ENCODE measurements at regions not wholly inside any gene's neighbourhood (a gene's known extent, or its start where the extent isn't known, plus 50 kb on each side); places are given as distances from the start of the nearest gene placed in this dataset.
"Not testable (repeated sequence)": the region's sequence is repeated elsewhere in the genome, so short reads cannot be mapped to it uniquely, and the experiment has no call there.

GRCh38 chr17:30668360-30669181 lies 155.9 kb downstream of the CRLF3 start:
- Histone ChIP-seq H3K4me3 (ENCODE audit: low read length) (peak overlapping the region; percentile 21), H3K9ac (ENCODE audit: low read length) (peak overlapping the region; percentile 28)
- not testable (repeated sequence) for H3K4me1 ChIP-seq (ENCODE audit: control insufficient read depth, low read depth, low read length); H3K27ac ChIP-seq (ENCODE audit: low read length); H3K27me3 ChIP-seq (ENCODE audit: control insufficient read depth, insufficient read depth, low read length); H3K36me3 ChIP-seq (ENCODE audit: control insufficient read depth, low read depth, low read length); H3K9me3 ChIP-seq (ENCODE audit: control insufficient read depth, low read depth, low read length)

DNA sequence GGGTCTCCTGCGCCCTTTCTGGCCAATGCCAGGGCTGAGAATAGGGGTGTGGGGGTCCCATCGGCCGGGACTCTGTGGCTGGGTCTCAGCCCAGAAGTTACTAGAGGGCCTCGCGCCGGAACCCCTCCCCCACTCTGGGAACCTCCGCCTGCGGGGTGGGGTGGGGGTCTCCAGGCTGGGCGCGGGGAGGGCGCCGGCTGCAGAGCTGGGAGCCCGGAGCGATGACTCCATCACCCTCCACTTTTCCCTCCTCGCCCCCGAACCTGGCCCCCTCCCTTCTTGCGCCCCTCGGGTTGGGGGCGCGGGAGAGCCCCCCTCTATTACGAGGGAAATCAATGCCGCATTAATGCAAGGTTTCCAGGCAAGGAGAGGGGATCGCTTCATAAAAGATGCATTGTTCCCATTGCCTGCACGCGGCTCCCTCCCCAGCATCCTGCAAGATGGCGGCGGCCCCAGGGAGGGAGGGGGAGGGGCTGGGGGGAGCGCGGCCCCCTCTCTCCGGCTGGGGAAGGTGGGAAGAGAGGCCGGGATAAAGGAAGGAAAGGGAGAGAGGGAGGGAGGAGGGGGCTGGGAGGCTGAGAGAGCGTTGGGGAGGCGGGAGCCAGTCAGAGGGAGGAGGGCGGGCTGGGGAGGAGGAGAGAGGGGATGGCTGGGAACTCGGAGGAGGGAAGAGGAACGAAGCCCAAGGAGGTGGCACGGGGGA lies 156.7 kb downstream of the CRLF3 start:
- peak overlapping the region; percentile 58 for H3K4me3 ChIP-seq (ENCODE audit: low read length)
- not testable (repeated sequence) for H3K4me1 ChIP-seq (ENCODE audit: control insufficient read depth, low read depth, low read length); H3K9me3 ChIP-seq (ENCODE audit: control insufficient read depth, low read depth, low read length); H3K27ac ChIP-seq (ENCODE audit: low read length); H3K36me3 ChIP-seq (ENCODE audit: control insufficient read depth, low read depth, low read length); H3K27me3 ChIP-seq (ENCODE audit: control insufficient read depth, insufficient read depth, low read length)
- H3K9ac ChIP-seq (ENCODE audit: low read length), result peak overlapping the region; percentile 59

GRCh38 chr17:30666838-30667656 lies 157.4 kb downstream of the CRLF3 start:
- Histone ChIP-seq H3K9ac (ENCODE audit: low read length) (peak overlapping the region; percentile 59), H3K27ac (ENCODE audit: low read length) (peak overlapping the region; percentile 71), H3K4me3 (ENCODE audit: low read length) (peak overlapping the region; percentile 58)
- H3K4me1 ChIP-seq (ENCODE audit: control insufficient read depth, low read depth, low read length); H3K36me3 ChIP-seq (ENCODE audit: control insufficient read depth, low read depth, low read length); H3K9me3 ChIP-seq (ENCODE audit: control insufficient read depth, low read depth, low read length); H3K27me3 ChIP-seq (ENCODE audit: control insufficient read depth, insufficient read depth, low read length): not testable (repeated sequence)

DNA sequence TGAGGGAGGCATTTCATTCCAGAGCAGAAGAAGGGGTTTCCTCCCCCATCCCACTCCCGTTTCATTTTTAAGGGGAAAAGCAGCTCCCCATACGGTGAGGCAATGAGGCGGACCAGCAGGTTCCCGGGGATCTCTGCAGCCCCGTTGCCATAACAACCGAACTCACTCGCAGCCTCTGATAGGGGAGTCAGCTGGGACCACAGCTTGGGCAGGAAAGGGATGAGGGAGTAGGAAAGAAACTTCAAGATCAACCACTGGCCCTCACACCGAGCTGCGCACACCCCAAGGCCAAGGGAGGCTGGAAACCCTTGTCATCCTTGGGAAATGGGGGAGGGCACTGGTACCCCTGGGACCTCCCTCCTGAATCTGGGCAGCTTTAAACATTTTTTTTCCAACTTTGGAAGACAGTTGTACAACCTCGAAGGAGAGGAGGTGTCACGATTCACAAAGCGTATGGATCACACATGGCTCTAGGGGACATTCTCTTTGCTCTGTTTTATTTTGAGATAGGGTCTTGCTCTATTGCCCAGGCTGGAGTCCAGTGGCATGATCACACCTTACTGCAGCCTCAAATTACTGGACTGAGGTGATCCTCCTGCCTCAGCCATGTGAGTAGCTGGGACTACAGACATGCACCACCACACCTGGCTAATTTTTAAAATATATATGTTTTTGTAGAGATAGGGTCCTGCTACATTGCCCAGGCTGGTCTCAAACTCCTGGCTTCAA lies 160.6 kb downstream of the CRLF3 start:
- H3K9ac ChIP-seq (ENCODE audit: low read length); H3K4me1 ChIP-seq (ENCODE audit: control insufficient read depth, low read depth, low read length); H3K27ac ChIP-seq (ENCODE audit: low read length); H3K36me3 ChIP-seq (ENCODE audit: control insufficient read depth, low read depth, low read length); H3K27me3 ChIP-seq (ENCODE audit: control insufficient read depth, insufficient read depth, low read length); H3K4me3 ChIP-seq (ENCODE audit: low read length); H3K9me3 ChIP-seq (ENCODE audit: control insufficient read depth, low read depth, low read length): not testable (repeated sequence)

GRCh38 chr17:30657148-30657547 lies 167.3 kb downstream of the CRLF3 start:
- H3K27me3 ChIP-seq (ENCODE audit: control insufficient read depth, insufficient read depth, low read length); H3K4me3 ChIP-seq (ENCODE audit: low read length); H3K9ac ChIP-seq (ENCODE audit: low read length); H3K9me3 ChIP-seq (ENCODE audit: control insufficient read depth, low read depth, low read length); H3K4me1 ChIP-seq (ENCODE audit: control insufficient read depth, low read depth, low read length); H3K27ac ChIP-seq (ENCODE audit: low read length); H3K36me3 ChIP-seq (ENCODE audit: control insufficient read depth, low read depth, low read length): not testable (repeated sequence)

GRCh38 chr17:30653038-30653437 lies 171.5 kb downstream of the CRLF3 start:
- not testable (repeated sequence) for H3K4me1 ChIP-seq (ENCODE audit: control insufficient read depth, low read depth, low read length); H3K27ac ChIP-seq (ENCODE audit: low read length); H3K4me3 ChIP-seq (ENCODE audit: low read length); H3K27me3 ChIP-seq (ENCODE audit: control insufficient read depth, insufficient read depth, low read length); H3K9me3 ChIP-seq (ENCODE audit: control insufficient read depth, low read depth, low read length); H3K36me3 ChIP-seq (ENCODE audit: control insufficient read depth, low read depth, low read length); H3K9ac ChIP-seq (ENCODE audit: low read length)

DNA sequence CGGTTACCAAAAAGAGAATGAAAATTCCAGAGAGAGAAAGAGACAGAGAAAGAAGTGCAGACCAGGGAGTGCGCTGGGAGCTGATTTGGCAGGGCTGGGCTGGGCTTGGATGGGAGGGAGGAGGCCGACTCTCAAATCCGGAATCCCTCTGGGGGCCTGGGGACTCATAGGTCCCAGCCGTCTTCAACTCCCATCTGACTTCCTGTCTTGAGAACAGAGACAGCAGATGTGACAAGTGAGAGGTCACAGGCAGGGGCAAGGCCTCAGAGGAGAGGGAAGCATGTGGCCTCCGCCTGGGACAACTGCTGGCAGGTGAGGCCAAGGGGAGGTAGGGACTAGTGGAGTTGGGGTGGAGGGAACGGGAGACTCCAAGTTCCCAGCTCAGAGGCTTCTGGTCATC lies 172.9 kb downstream of the GOSR1 start:
- not testable (repeated sequence) for H3K27me3 ChIP-seq (ENCODE audit: control insufficient read depth, insufficient read depth, low read length); H3K9me3 ChIP-seq (ENCODE audit: control insufficient read depth, low read depth, low read length); H3K36me3 ChIP-seq (ENCODE audit: control insufficient read depth, low read depth, low read length); H3K9ac ChIP-seq (ENCODE audit: low read length); H3K4me3 ChIP-seq (ENCODE audit: low read length); H3K4me1 ChIP-seq (ENCODE audit: control insufficient read depth, low read depth, low read length); H3K27ac ChIP-seq (ENCODE audit: low read length)

DNA sequence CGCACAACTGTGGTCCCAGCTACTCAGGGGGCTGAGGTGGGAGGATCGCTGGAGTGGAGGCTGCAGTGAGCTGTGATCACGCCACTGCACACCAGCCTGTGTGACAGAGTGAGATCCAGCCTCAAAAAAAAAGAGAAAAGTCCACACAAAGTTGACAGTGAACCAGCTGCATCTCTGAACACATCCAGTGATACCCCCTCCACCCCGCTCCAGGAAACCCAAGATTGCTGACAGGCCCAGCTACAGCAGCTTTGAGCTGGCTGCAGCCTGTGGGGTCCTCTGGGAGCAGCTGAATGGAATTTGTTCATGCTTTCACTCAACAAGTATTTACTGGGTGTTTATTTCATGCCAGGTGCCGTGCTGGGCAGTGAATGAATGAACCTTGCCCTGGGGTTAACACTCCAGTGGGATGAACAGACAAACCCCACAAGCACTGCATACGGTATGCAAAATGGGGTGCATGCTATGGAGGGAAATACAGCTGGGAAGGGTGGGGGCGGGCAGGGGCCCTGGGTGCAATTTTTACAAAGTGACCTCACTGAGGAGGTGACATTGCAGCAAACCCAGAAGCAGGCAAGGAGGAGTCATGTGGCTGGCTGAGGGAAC lies 170.9 kb downstream of the GOSR1 start:
- not testable (repeated sequence) for H3K9ac ChIP-seq (ENCODE audit: low read length); H3K27me3 ChIP-seq (ENCODE audit: control insufficient read depth, insufficient read depth, low read length); H3K4me3 ChIP-seq (ENCODE audit: low read length); H3K4me1 ChIP-seq (ENCODE audit: control insufficient read depth, low read depth, low read length); H3K27ac ChIP-seq (ENCODE audit: low read length); H3K9me3 ChIP-seq (ENCODE audit: control insufficient read depth, low read depth, low read length); H3K36me3 ChIP-seq (ENCODE audit: control insufficient read depth, low read depth, low read length)

GRCh38 chr17:30645875-30646274 lies 168.7 kb downstream of the GOSR1 start:
- H3K27me3 ChIP-seq (ENCODE audit: control insufficient read depth, insufficient read depth, low read length); H3K9me3 ChIP-seq (ENCODE audit: control insufficient read depth, low read depth, low read length); H3K27ac ChIP-seq (ENCODE audit: low read length); H3K4me3 ChIP-seq (ENCODE audit: low read length); H3K36me3 ChIP-seq (ENCODE audit: control insufficient read depth, low read depth, low read length); H3K4me1 ChIP-seq (ENCODE audit: control insufficient read depth, low read depth, low read length); H3K9ac ChIP-seq (ENCODE audit: low read length): not testable (repeated sequence)

DNA sequence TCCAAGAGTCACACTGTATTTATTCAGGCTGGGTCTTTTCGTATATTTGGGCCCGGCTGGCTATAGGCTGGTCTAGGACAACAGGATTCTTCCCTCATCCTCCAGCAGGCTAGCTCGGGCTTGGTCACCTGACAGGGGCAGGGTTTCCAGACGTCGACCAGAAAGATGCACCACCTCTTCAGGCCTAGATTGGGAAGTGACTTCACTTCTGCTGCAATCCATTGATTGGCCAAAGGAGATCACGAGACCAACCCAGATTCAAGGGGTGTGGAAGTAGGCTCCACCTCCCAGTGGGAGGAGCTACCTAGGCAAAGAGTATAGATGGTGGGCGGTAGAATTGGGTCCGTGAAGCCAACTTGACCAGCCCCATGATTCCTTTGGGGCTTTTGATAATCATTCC lies 167.5 kb downstream of the GOSR1 start:
- H3K4me3 ChIP-seq (ENCODE audit: low read length); H3K36me3 ChIP-seq (ENCODE audit: control insufficient read depth, low read depth, low read length); H3K9ac ChIP-seq (ENCODE audit: low read length); H3K27ac ChIP-seq (ENCODE audit: low read length); H3K27me3 ChIP-seq (ENCODE audit: control insufficient read depth, insufficient read depth, low read length); H3K4me1 ChIP-seq (ENCODE audit: control insufficient read depth, low read depth, low read length); H3K9me3 ChIP-seq (ENCODE audit: control insufficient read depth, low read depth, low read length): not testable (repeated sequence)

DNA sequence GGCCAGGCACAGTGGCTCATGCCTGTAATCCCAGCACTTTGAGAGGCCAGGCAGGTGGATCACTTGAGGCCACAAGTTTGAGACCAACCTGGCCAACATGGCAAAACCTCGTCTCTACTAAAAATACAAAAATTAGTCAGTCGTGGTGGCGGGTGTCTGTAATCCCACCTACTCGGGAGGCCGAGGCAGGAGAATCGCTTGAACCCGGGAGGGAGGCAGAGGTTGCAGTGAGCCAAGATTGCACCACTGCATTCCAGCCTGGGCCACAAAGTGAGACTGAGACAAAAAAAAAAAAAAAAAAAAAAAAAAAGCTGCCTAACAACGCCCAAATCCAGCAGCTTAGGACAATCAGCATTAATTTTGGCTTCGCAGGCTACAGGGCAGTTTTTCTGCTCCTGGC lies 167.1 kb downstream of the GOSR1 start:
- H3K4me3 ChIP-seq (ENCODE audit: low read length); H3K27me3 ChIP-seq (ENCODE audit: control insufficient read depth, insufficient read depth, low read length); H3K36me3 ChIP-seq (ENCODE audit: control insufficient read depth, low read depth, low read length); H3K9ac ChIP-seq (ENCODE audit: low read length); H3K9me3 ChIP-seq (ENCODE audit: control insufficient read depth, low read depth, low read length); H3K27ac ChIP-seq (ENCODE audit: low read length); H3K4me1 ChIP-seq (ENCODE audit: control insufficient read depth, low read depth, low read length): not testable (repeated sequence)

All from iPS-18a (cell line).